Gastrocnemius medialis (tissue), 4 donors: ENCODE measurements at regions not wholly inside any gene's neighbourhood (a gene's known extent, or its start where the extent isn't known, plus 50 kb on each side); places are given as distances from the start of the nearest gene placed in this dataset.

Source experiments
- ATAC-seq, 2 donors: fragments of 150-250 bp; one replicate each; pipeline ENCODE4 v1.9.1; 2016
- DNase-seq, 2 donors: peaks; one replicate each; pipeline ENCODE4 v3.0.0-alpha.2; 2019
- H3K27ac ChIP-seq, 4 donors: fragments of 200-600 bp; sonication (generic); 1 replicate in 1 of 4; 2 replicates in 3 of 4; pipeline ENCODE4 v1.5.1; 2016 to 2018; ENCODE audit warnings: mild to moderate bottlenecking in 2 of 4, moderate library complexity in 1 of 4
- H3K27me3 ChIP-seq, 3 donors: fragments of 200-600 bp; sonication (generic) in 2 of 3; 1 replicate in 1 of 3; 2 replicates in 2 of 3; pipeline versions ENCODE4 v1.5.1 to v1.6.0; 2016 to 2019; ENCODE audit warnings: mild to moderate bottlenecking in 1 of 3, moderate library complexity in 1 of 3
- H3K36me3 ChIP-seq, 2 donors: fragments of 200-600 bp; sonication (generic) in 1 of 2; one replicate each; pipeline ENCODE4 v1.5.1; 2017 to 2018
- H3K4me1 ChIP-seq, 2 donors: fragments of 200-600 bp; sonication (generic) in 1 of 2; one replicate each; pipeline ENCODE4 v1.5.1; 2016 to 2017; ENCODE audit warnings: mild to moderate bottlenecking in 2 of 2
- H3K4me3 ChIP-seq, 4 donors: fragments of 200-600 bp; sonication (generic) in 3 of 4; 1 replicate in 1 of 4; 2 replicates in 3 of 4; pipeline ENCODE4 v1.5.1; 2016 to 2019; ENCODE audit warnings: mild to moderate bottlenecking in 2 of 4
- H3K9me3 ChIP-seq, 3 donors: fragments of 200-600 bp; sonication (generic) in 2 of 3; 1 replicate in 1 of 3; 2 replicates in 2 of 3; pipeline ENCODE4 v1.5.1; 2016 to 2019
- POLR2A ChIP-seq, 2 donors: fragments of 450-650 bp; IDR thresholded peaks; one replicate each; pipeline ENCODE4 v1.6.1; 2017; ENCODE audit warnings: antibody characterized with exemption in 2 of 2, mild to moderate bottlenecking in 2 of 2, moderate library complexity in 2 of 2
- in situ Hi-C, 4 donors: fragments of 200-750 bp; cut with MboI; loops; one replicate each; pipeline versions ENCODE4 v1.15.0 to v1.8.0; 2017; ENCODE audit warnings: low sequenced_read_pairs in 4 of 4
- intact Hi-C: fragments of 100-400 bp; cut with DNase I; formaldehyde crosslinking; loops from one replicate; pipeline ENCODE4 v1.15.1; 2023; ENCODE audit warnings: low total_unique reads
- TF ChIP-seq, protein P1 (sequence below), 5 experiments: fragments of 450-650 bp in 3 of 5; fragments of 200-600 bp in 2 of 5; sonication (generic) in 2 of 5; IDR thresholded peaks in 4 of 5; conservative IDR thresholded peaks in 1 of 5; 1 replicate in 4 of 5; 2 replicates in 1 of 5; pipeline ENCODE4 v1.5.1; 2016 to 2019; ENCODE audit warnings: antibody characterized with exemption in 5 of 5, mild to moderate bottlenecking in 3 of 5, moderate library complexity in 3 of 5

DNA sequence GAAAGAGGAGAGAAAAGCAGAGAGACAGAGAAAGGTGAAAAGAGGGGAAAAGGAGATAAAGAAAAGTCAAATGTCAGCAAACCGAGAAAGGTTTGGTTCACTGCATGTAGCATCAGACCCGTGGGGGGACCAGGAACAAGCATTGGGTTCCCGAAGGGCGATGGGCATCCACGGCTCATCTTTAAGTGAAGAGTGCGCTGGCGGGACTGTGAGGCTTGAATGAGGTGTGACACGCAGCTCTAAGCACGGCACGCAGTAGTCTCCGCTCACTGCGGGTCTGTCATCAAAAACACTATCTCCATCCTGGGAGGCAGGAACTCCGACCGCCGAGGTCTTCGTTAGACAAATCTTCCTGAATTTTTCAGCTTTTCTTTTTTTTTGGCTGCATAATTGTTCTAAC, 173.4 kb upstream of the PFKP start:
- no peaks in the 10 kb centered on the region for H3K27me3 ChIP-seq
- intact Hi-C loops: no loop called here
- DNase-seq: no peak

DNA sequence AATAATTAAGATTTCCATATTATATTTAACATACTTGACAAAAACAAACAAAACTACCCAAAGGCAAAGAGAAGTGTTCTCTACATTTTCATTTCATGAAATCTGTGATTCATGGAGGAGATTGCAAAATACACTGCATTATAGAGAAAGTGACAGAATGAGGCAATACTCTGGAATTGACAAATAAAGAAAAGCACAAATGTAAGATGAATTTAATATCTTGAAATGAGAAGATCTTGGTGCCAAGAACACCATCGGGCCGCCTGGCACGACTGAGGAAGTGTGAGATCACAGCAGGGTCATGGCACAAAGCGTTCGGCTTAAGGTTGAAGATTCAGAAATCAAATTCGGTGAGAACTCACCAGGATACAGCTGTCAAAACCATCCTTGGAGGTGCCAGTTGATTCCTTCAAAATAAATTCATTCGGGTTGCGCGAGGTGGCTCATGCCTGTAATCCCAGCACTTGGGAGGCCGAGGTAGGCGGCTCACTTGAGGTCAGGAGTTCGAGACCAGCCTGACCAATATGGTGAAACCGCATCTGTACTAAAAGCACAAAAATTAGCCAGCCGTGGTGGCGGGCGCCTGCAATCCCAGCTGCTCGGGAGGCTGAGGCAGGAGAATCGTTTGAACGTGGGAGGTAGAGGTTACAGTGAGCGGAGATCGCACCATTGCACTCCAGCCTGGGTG, 174.0 kb upstream of the PFKP start:
- Histone ChIP-seq H3K27me3 (no peaks in the 10 kb centered on the region), H3K4me1 (no peaks in the 10 kb centered on the region), H3K36me3 (no peaks in the 10 kb centered on the region), H3K27ac (no peak overlapping the region), H3K4me3 (no peak overlapping the region), H3K9me3 (no peaks in the 10 kb centered on the region)
- ATAC-seq: no peak
- DNase-seq: no peak
- in situ Hi-C loops (no loop called here), intact Hi-C loops (no loop called here)
- TF ChIP-seq POLR2A (IDR thresholded peaks at IDR 0.05): no peak
- TF ChIP-seq, protein P1, sequence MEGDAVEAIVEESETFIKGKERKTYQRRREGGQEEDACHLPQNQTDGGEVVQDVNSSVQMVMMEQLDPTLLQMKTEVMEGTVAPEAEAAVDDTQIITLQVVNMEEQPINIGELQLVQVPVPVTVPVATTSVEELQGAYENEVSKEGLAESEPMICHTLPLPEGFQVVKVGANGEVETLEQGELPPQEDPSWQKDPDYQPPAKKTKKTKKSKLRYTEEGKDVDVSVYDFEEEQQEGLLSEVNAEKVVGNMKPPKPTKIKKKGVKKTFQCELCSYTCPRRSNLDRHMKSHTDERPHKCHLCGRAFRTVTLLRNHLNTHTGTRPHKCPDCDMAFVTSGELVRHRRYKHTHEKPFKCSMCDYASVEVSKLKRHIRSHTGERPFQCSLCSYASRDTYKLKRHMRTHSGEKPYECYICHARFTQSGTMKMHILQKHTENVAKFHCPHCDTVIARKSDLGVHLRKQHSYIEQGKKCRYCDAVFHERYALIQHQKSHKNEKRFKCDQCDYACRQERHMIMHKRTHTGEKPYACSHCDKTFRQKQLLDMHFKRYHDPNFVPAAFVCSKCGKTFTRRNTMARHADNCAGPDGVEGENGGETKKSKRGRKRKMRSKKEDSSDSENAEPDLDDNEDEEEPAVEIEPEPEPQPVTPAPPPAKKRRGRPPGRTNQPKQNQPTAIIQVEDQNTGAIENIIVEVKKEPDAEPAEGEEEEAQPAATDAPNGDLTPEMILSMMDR (IDR thresholded peaks at IDR 0.05 in 4 of 5, conservative IDR thresholded peaks at IDR 0.05 in 1 of 5): no peak

More for the DNA sequence above, 173.4 kb upstream of the PFKP start:
- H3K36me3 ChIP-seq: no peaks in the 10 kb centered on the region
- H3K9me3 ChIP-seq: no peaks in the 10 kb centered on the region
- in situ Hi-C loops: no loop called here
- no peak overlapping the region for H3K4me3 ChIP-seq
- no peak overlapping the region for H3K27ac ChIP-seq
- no peak for ATAC-seq
- TF ChIP-seq, protein P1 (IDR thresholded peaks at IDR 0.05 in 4 of 5, conservative IDR thresholded peaks at IDR 0.05 in 1 of 5): no peak
- TF ChIP-seq POLR2A (IDR thresholded peaks at IDR 0.05): no peak
- no peaks in the 10 kb centered on the region for H3K4me1 ChIP-seq

DNA sequence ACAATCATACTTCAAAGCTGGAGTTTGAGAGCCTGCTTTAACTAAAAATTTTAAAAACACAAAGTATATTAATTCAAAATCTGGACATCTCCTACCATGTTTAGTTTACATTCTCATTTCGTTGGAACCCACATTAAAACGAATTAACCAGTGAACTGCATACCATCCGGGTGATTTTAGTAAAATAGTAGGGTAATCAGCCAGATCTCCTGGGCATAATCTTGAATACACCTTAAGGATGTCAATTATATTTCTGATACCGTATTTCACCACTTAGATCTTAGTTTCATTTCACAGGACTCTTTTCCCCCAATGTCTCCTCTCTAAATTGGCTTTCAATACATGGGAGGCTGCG, 175.6 kb upstream of the PFKP start:
- Histone ChIP-seq H3K27ac (no peak overlapping the region), H3K4me3 (no peak overlapping the region), H3K4me1 (no peaks in the 10 kb centered on the region), H3K36me3 (no peaks in the 10 kb centered on the region), H3K9me3 (no peaks in the 10 kb centered on the region), H3K27me3 (no peaks in the 10 kb centered on the region)
- intact Hi-C loops (no loop called here), in situ Hi-C loops (no loop called here)
- ATAC-seq: no peak
- no peak for DNase-seq
- TF ChIP-seq, protein P1 (IDR thresholded peaks at IDR 0.05 in 4 of 5, conservative IDR thresholded peaks at IDR 0.05 in 1 of 5): no peak
- no peak for TF ChIP-seq POLR2A (IDR thresholded peaks at IDR 0.05)

DNA sequence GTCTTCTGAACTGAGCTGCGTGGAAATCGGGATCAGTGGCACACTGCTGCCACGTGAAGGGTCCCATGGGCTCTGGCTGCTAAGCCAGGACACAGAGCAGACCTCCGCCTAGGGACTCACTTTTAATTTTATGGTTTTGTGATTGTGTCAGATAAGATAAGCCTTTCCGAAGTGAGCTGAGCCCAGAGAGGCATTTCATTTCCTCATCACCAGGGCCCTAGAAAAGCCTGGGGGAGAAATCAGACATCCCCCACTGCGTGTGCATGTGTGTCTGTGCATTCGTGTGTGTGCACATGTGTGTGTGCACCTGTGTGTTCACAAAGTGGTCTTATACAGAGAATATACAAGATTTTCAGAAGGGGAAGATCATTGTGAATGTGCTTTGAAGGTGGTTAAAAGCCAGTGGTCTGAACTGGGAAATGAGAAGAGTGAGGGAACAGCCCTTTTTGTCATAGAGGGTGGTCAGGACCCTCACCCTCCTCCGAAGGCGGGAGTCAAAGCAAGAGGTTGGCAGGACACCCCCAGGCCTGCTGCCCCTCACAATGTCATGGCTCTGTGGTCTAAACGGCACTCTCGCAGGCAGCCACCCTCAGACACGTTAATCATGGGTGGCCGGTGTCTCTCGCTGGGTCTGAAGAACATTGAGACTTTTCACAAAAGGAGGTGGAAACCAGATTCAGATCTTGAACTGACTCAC, 176.1 kb upstream of the PFKP start:
- ATAC-seq: no peak
- H3K4me3 ChIP-seq: no peak overlapping the region
- intact Hi-C loops: no loop called here
- H3K27me3 ChIP-seq: no peaks in the 10 kb centered on the region
- H3K27ac ChIP-seq: no peak overlapping the region
- H3K4me1 ChIP-seq: no peaks in the 10 kb centered on the region
- TF ChIP-seq, protein P1 (IDR thresholded peaks at IDR 0.05 in 4 of 5, conservative IDR thresholded peaks at IDR 0.05 in 1 of 5): no peak
- no peak for TF ChIP-seq POLR2A (IDR thresholded peaks at IDR 0.05)
- no peaks in the 10 kb centered on the region for H3K36me3 ChIP-seq
- in situ Hi-C loops: no loop called here
- no peaks in the 10 kb centered on the region for H3K9me3 ChIP-seq
- DNase-seq: no peak
